NT2/D1 (cell line): ENCODE measurements at regions not wholly inside any gene's neighbourhood (a gene's known extent, or its start where the extent isn't known, plus 50 kb on each side); places are given as distances from the start of the nearest gene placed in this dataset.

ENCODE experiments used
- DNase-seq: peaks from one replicate; pipeline ENCODE4 v3.0.0-alpha.2; 2011; ENCODE audit warnings: low read depth, low spot score
- H3K27me3 ChIP-seq: 2 replicates; pipeline ENCODE4 v1.6.0; 2011; ENCODE audit warnings: mild to moderate bottlenecking; ENCODE audit not compliant: insufficient read length, insufficient read depth
- H3K36me3 ChIP-seq: 2 replicates; pipeline ENCODE4 v1.6.1; 2011; ENCODE audit warnings: mild to moderate bottlenecking, low read length, mixed read lengths; ENCODE audit not compliant: insufficient read depth, insufficient read length
- H3K4me1 ChIP-seq: 2 replicates; pipeline ENCODE4 v1.5.1; 2011; ENCODE audit not compliant: insufficient read depth, insufficient read length
- H3K4me3 ChIP-seq: 2 replicates; pipeline ENCODE4 v1.5.1; 2011; ENCODE audit warnings: low read depth; ENCODE audit not compliant: insufficient read length
- H3K9ac ChIP-seq: 2 replicates; pipeline ENCODE4 v1.6.0; 2011; ENCODE audit warnings: low read depth; ENCODE audit not compliant: insufficient read length
- H3K9me3 ChIP-seq: 2 replicates; pipeline ENCODE4 v1.5.1; 2011; ENCODE audit warnings: mild to moderate bottlenecking, low read length; ENCODE audit not compliant: insufficient read depth
- SUZ12 ChIP-seq: IDR thresholded peaks from 2 replicates; pipeline ENCODE4 v1.6.1; 2011; ENCODE audit not compliant: insufficient read length, insufficient read depth; ENCODE audit errors: extremely low read depth
- YY1 ChIP-seq: IDR thresholded peaks from 2 replicates; pipeline ENCODE4 v1.6.1; 2011; ENCODE audit not compliant: insufficient read length, insufficient read depth
- ZNF274 ChIP-seq: IDR thresholded peaks from 2 replicates; pipeline ENCODE4 v1.6.1; 2011; ENCODE audit warnings: mild to moderate bottlenecking, low read depth, low read length

GRCh38 chr18:5091741-5092140 is 105.3 kb downstream of the AKAIN1 start:
- H3K9ac ChIP-seq, result no peak overlapping the region
- H3K36me3 ChIP-seq, result no peaks in the 10 kb centered on the region
- TF ChIP-seq YY1 (no peak), ZNF274 (no peak), SUZ12 (no peak)
- no peaks in the 10 kb centered on the region for H3K4me1 ChIP-seq
- no peak for DNase-seq
- H3K4me3 ChIP-seq, result no peak overlapping the region
- no peaks in the 10 kb centered on the region for H3K27me3 ChIP-seq
- no peaks in the 10 kb centered on the region for H3K9me3 ChIP-seq

DNA sequence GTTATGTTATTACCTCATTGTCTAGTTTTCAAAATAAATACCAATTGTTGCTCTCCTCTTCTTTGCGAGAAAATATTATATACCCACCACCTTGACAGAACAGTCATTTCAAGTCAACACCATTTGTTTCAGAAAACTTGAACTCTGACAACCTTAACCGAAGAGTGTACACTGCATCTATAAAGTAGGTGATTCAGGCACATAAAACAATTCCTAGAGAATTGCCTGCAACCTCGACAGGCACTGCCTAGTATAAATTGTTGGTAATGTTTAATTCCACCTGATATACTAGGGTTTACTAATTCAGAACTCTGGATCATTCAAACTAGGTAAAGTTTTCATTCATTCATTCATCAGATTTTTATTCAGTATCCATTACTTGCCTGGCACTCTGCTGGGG is 121.8 kb downstream of the AKAIN1 start:
- Histone ChIP-seq H3K9me3 (no peaks in the 10 kb centered on the region), H3K36me3 (no peaks in the 10 kb centered on the region), H3K4me1 (no peaks in the 10 kb centered on the region), H3K27me3 (no peaks in the 10 kb centered on the region), H3K4me3 (no peak overlapping the region), H3K9ac (no peak overlapping the region)
- no peak for DNase-seq
- no peak for TF ChIP-seq ZNF274
- no peak for TF ChIP-seq YY1
- no peak for TF ChIP-seq SUZ12

GRCh38 chr18:5073026-5073944 is 123.8 kb downstream of the AKAIN1 start:
- peak; percentile 44 for DNase-seq
- TF ChIP-seq SUZ12 (no peak), YY1 (no peak), ZNF274 (no peak)
- Histone ChIP-seq H3K27me3 (no peaks in the 10 kb centered on the region), H3K9ac (no peak overlapping the region), H3K4me1 (no peaks in the 10 kb centered on the region), H3K4me3 (no peak overlapping the region), H3K9me3 (no peaks in the 10 kb centered on the region), H3K36me3 (no peaks in the 10 kb centered on the region)

GRCh38 chr18:5068851-5069250 is 128.2 kb downstream of the AKAIN1 start:
- Histone ChIP-seq H3K4me1 (no peaks in the 10 kb centered on the region), H3K4me3 (no peak overlapping the region), H3K27me3 (no peaks in the 10 kb centered on the region), H3K9ac (no peak overlapping the region), H3K9me3 (no peaks in the 10 kb centered on the region), H3K36me3 (no peaks in the 10 kb centered on the region)
- TF ChIP-seq ZNF274 (no peak), SUZ12 (no peak), YY1 (no peak)
- no peak for DNase-seq

- H3K4me1 ChIP-seq, result no peaks in the 10 kb centered on the region
- no peaks in the 10 kb centered on the region for H3K27me3 ChIP-seq
- no peaks in the 10 kb centered on the region for H3K36me3 ChIP-seq
- DNase-seq, result peak; percentile 30
- TF ChIP-seq YY1, result no peak
- H3K9me3 ChIP-seq, result no peaks in the 10 kb centered on the region
- H3K9ac ChIP-seq, result no peak overlapping the region
- no peak overlapping the region for H3K4me3 ChIP-seq
Observed at GRCh38 chr18:5066380-5066977, 130.6 kb downstream of the AKAIN1 start.

DNA sequence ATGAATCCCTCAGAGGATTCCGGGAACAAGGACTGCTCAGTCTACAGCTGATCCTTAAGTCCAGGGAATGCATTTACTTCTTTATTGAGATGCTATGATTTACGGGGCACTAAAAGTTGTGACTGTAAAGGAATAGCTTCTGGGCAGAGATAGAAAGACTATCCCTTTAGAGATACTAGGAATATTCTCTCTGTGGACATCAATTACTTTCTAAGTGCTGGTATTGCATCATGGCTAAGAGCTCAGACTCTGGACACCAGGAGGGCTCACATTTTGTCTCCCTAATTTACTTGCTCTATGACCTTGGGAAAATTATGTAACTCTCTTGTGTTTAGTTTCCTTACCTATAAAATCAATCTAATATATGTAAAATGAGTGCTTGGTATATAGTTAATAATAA is 131.4 kb downstream of the AKAIN1 start:
- TF ChIP-seq ZNF274, result no peak
- TF ChIP-seq SUZ12, result no peak
- no peak for TF ChIP-seq YY1
- no peak overlapping the region for H3K9ac ChIP-seq
- no peak for DNase-seq
- no peak overlapping the region for H3K4me3 ChIP-seq
- H3K9me3 ChIP-seq, result no peaks in the 10 kb centered on the region
- H3K27me3 ChIP-seq, result no peaks in the 10 kb centered on the region
- H3K4me1 ChIP-seq, result no peaks in the 10 kb centered on the region
- H3K36me3 ChIP-seq, result no peaks in the 10 kb centered on the region

DNA sequence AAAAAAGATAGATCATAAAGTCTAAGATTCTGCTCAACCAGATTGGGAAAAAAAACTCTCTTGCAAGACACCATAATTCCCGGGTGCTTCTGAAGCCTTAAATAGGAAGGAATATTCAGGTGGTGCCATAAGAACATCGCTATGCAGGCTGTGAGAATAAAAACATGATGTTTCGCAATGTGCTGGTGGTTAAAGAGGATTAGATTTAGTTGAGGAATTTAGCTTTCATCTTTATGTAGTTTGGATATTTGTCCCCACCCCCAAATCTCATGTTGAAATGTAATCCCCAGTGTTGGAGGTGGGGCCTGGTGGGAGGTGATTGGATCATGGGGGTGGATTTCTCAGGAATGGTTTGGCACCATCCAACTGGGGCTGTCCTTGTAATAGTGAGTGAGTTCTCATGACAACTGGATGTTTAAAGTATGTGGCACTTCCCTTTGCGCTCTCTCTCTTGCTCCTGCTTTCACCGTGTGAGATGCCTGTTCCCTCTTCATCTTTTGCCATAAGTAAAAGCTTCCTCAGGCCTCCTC is 132.2 kb downstream of the AKAIN1 start:
- Histone ChIP-seq H3K36me3 (no peaks in the 10 kb centered on the region), H3K4me1 (no peaks in the 10 kb centered on the region), H3K27me3 (no peaks in the 10 kb centered on the region), H3K9ac (no peak overlapping the region), H3K9me3 (no peaks in the 10 kb centered on the region), H3K4me3 (no peak overlapping the region)
- TF ChIP-seq SUZ12 (no peak), ZNF274 (no peak), YY1 (no peak)
- DNase-seq, result no peak
